ENCODE measurements at regions not wholly inside any gene's neighbourhood (a gene's known extent, or its start where the extent isn't known, plus 50 kb on each side); places are given as distances from the start of the nearest gene placed in this dataset.

GRCh38 chr16:48448841-48449481, 63.7 kb upstream of the SIAH1 start:
- TF ChIP-seq JUND (IDR thresholded peaks at IDR 0.05; ENCODE audit: low read depth): no peak
- DNase-seq (ENCODE audit: low read depth in 1 of 2, low spot score in 1 of 2): no peak
- in situ Hi-C loops (cut with HindIII; ENCODE audit: low pct_unique_long_range_greater_than_20kb, low sequenced_read_pairs): no loop called here

- no peak for DNase-seq (ENCODE audit: low read depth in 1 of 2, low spot score in 1 of 2)
- TF ChIP-seq JUND (IDR thresholded peaks at IDR 0.05; ENCODE audit: low read depth): no peak
- in situ Hi-C loops (cut with HindIII; ENCODE audit: low pct_unique_long_range_greater_than_20kb, low sequenced_read_pairs): no loop called here
These were observed 62.8 kb upstream of the SIAH1 start for GRCh38 chr16:48447940-48448536.

- in situ Hi-C loops (cut with HindIII; ENCODE audit: low pct_unique_long_range_greater_than_20kb, low sequenced_read_pairs): no loop called here
- no peak for TF ChIP-seq JUND (IDR thresholded peaks at IDR 0.05; ENCODE audit: low read depth)
- DNase-seq (ENCODE audit: low read depth in 1 of 2, low spot score in 1 of 2): no peak
These were observed 62.2 kb upstream of the SIAH1 start for GRCh38 chr16:48447428-48447827.

- TF ChIP-seq JUND (IDR thresholded peaks at IDR 0.05; ENCODE audit: low read depth): no peak
- no peak for DNase-seq (ENCODE audit: low read depth in 1 of 2, low spot score in 1 of 2)
- in situ Hi-C loops (cut with HindIII; ENCODE audit: low pct_unique_long_range_greater_than_20kb, low sequenced_read_pairs): no loop called here
These were observed 61.3 kb upstream of the SIAH1 start for GRCh38 chr16:48446534-48446920.

- no peak for TF ChIP-seq JUND (IDR thresholded peaks at IDR 0.05; ENCODE audit: low read depth)
- no peak for DNase-seq (ENCODE audit: low read depth in 1 of 2, low spot score in 1 of 2)
- in situ Hi-C loops (cut with HindIII; ENCODE audit: low pct_unique_long_range_greater_than_20kb, low sequenced_read_pairs): no loop called here
These were observed 60.7 kb upstream of the SIAH1 start for GRCh38 chr16:48445782-48446533.

GRCh38 chr16:48444574-48444973, 59.4 kb upstream of the SIAH1 start:
- in situ Hi-C loops (cut with HindIII; ENCODE audit: low pct_unique_long_range_greater_than_20kb, low sequenced_read_pairs): no loop called here
- TF ChIP-seq JUND (IDR thresholded peaks at IDR 0.05; ENCODE audit: low read depth): no peak
- no peak for DNase-seq (ENCODE audit: low read depth in 1 of 2, low spot score in 1 of 2)

GRCh38 chr16:48442379-48442778, 57.2 kb upstream of the SIAH1 start:
- no peak for TF ChIP-seq JUND (IDR thresholded peaks at IDR 0.05; ENCODE audit: low read depth)
- in situ Hi-C loops (cut with HindIII; ENCODE audit: low pct_unique_long_range_greater_than_20kb, low sequenced_read_pairs): no loop called here
- no peak for DNase-seq (ENCODE audit: low read depth in 1 of 2, low spot score in 1 of 2)

- DNase-seq (ENCODE audit: low read depth in 1 of 2, low spot score in 1 of 2): no peak
- in situ Hi-C loops (cut with HindIII; ENCODE audit: low pct_unique_long_range_greater_than_20kb, low sequenced_read_pairs): no loop called here
- TF ChIP-seq JUND (IDR thresholded peaks at IDR 0.05; ENCODE audit: low read depth): no peak
These were observed 56.7 kb upstream of the SIAH1 start for GRCh38 chr16:48441863-48442279.

GRCh38 chr16:48441106-48441505, 55.9 kb upstream of the SIAH1 start:
- in situ Hi-C loops (cut with HindIII; ENCODE audit: low pct_unique_long_range_greater_than_20kb, low sequenced_read_pairs): no loop called here
- TF ChIP-seq JUND (IDR thresholded peaks at IDR 0.05; ENCODE audit: low read depth): no peak
- no peak for DNase-seq (ENCODE audit: low read depth in 1 of 2, low spot score in 1 of 2)

GRCh38 chr16:48438414-48438813, 53.2 kb upstream of the SIAH1 start:
- no peak for TF ChIP-seq JUND (IDR thresholded peaks at IDR 0.05; ENCODE audit: low read depth)
- DNase-seq (ENCODE audit: low read depth in 1 of 2, low spot score in 1 of 2): no peak
- in situ Hi-C loops (cut with HindIII; ENCODE audit: low pct_unique_long_range_greater_than_20kb, low sequenced_read_pairs): no loop called here

GRCh38 chr16:48435906-48436305, 50.7 kb upstream of the SIAH1 start:
- no peak for DNase-seq (ENCODE audit: low read depth in 1 of 2, low spot score in 1 of 2)
- in situ Hi-C loops (cut with HindIII; ENCODE audit: low pct_unique_long_range_greater_than_20kb, low sequenced_read_pairs): no loop called here
- TF ChIP-seq JUND (IDR thresholded peaks at IDR 0.05; ENCODE audit: low read depth): no peak

- in situ Hi-C loops (cut with HindIII; ENCODE audit: low pct_unique_long_range_greater_than_20kb, low sequenced_read_pairs): no loop called here
- TF ChIP-seq JUND (IDR thresholded peaks at IDR 0.05; ENCODE audit: low read depth): no peak
- peak in 1 of 2 experiments; percentile 5 for DNase-seq (ENCODE audit: low read depth in 1 of 2, low spot score in 1 of 2)
These were observed 50.1 kb upstream of the SIAH1 start for GRCh38 chr16:48435318-48435680.
